Spleen (tissue), 11 donors: ENCODE measurements at regions not wholly inside any gene's neighbourhood (a gene's known extent, or its start where the extent isn't known, plus 50 kb on each side); places are given as distances from the start of the nearest gene placed in this dataset.
"Not testable (repeated sequence)": the region's sequence is repeated elsewhere in the genome, so short reads cannot be mapped to it uniquely, and the experiment has no call there.

Experiments used
- DNase-seq: peaks from one replicate; pipeline ENCODE4 v3.0.0-alpha.2; 2020
- H3K27ac ChIP-seq, 8 donors: fragments of 200-600 bp; sonication (generic) in 7 of 8; 1 replicate in 4 of 8; 2 replicates in 4 of 8; pipeline versions ENCODE4 v1.5.0 to v1.8.0; 2016 to 2021; ENCODE audit warnings: inconsistent platforms in 4 of 8, mild to moderate bottlenecking in 4 of 8, moderate library complexity in 1 of 8
- H3K27me3 ChIP-seq, 7 donors: fragments of 200-600 bp; sonication (generic) in 6 of 7; replicated peaks in 1 of 7; 1 replicate in 4 of 7; 2 replicates in 3 of 7; pipeline versions ENCODE4 v1.5.0 to v1.8.0; 2016 to 2021; ENCODE audit warnings: inconsistent platforms in 3 of 7, mild to moderate bottlenecking in 1 of 7
- H3K36me3 ChIP-seq, 6 donors: fragments of 200-600 bp; sonication (generic) in 5 of 6; 1 replicate in 4 of 6; 2 replicates in 2 of 6; pipeline versions ENCODE4 v1.5.0 to v1.8.0; 2016 to 2021; ENCODE audit warnings: inconsistent platforms in 2 of 6
- H3K4me1 ChIP-seq, 6 donors: fragments of 200-600 bp; sonication (generic) in 5 of 6; 1 replicate in 3 of 6; 2 replicates in 3 of 6; pipeline versions ENCODE4 v1.5.0 to v1.8.0; 2016 to 2021; ENCODE audit warnings: inconsistent platforms in 3 of 6
- H3K4me3 ChIP-seq, 8 donors: fragments of 200-600 bp; sonication (generic) in 7 of 8; 1 replicate in 4 of 8; 2 replicates in 4 of 8; pipeline versions ENCODE4 v1.5.0 to v1.8.0; 2016 to 2021; ENCODE audit warnings: inconsistent platforms in 4 of 8, mild to moderate bottlenecking in 4 of 8, moderate library complexity in 2 of 8
- H3K9me3 ChIP-seq, 8 donors: fragments of 200-600 bp; sonication (generic) in 7 of 8; 1 replicate in 4 of 8; 2 replicates in 4 of 8; pipeline versions ENCODE4 v1.5.0 to v1.8.0; 2016 to 2021; ENCODE audit warnings: inconsistent platforms in 4 of 8
- CTCF ChIP-seq, 11 experiments: fragments of 200-600 bp in 7 of 11; fragments of 450-650 bp in 4 of 11; sonication (generic) in 4 of 11; IDR thresholded peaks in 8 of 11; conservative IDR thresholded peaks in 3 of 11; 1 replicate in 7 of 11; 2 replicates in 4 of 11; pipeline versions ENCODE4 v1.4.0 to v1.8.0; 2016 to 2021; ENCODE audit warnings: antibody characterized with exemption in 11 of 11, inconsistent platforms in 4 of 11, mild to moderate bottlenecking in 1 of 11
- POLR2A ChIP-seq, 3 donors: fragments of 450-650 bp; IDR thresholded peaks; one replicate each; pipeline ENCODE4 v1.5.1; 2017; ENCODE audit warnings: antibody characterized with exemption in 3 of 3, mild to moderate bottlenecking in 1 of 3
- POLR2AphosphoS5 ChIP-seq, 3 donors: sonication (generic); formaldehyde crosslinking; IDR thresholded peaks; one replicate each; pipeline ENCODE4 v1.5.1; 2017; ENCODE audit warnings: antibody characterized with exemption in 3 of 3
- WGBS, 5 donors: extraction: QIAGEN DNeasy Blood & Tissue Kit in 3 of 5; methylation state at CpG; one replicate each; pipeline versions ENCODE4 v1.1.5 to v1.1.7; 2013 to 2018; 5-methylcytosine and 5-hydroxymethylcytosine counted together
- intact Hi-C: fragments of 100-400 bp; cut with DNase I; formaldehyde crosslinking; loops from one replicate; pipeline ENCODE4 v1.15.0; 2023; ENCODE audit warnings: low total_unique reads
- donor health status: healthy with polysubstance abuse.
- donor health status: DM: no; HTN: no; CAD: no; lungs with moderate emphysema.
- donor health status: DM: no; HTN: no; CAD: no.
- donor health status: Bipolar disorder and iron deficiency.
- donor health status: healthy.
- donor health status: DM: no; HTN: no; CAD: no.
- donor health status: DM: yes; HTN: yes; CAD: no.

- Histone ChIP-seq H3K9me3 (peaks cover 0 to 4% (median 0%) of the 10 kb centered on the region in 8 donors), H3K36me3 (no peaks in the 10 kb centered on the region), H3K4me1 (no peaks in the 10 kb centered on the region), H3K27me3 (no peaks in the 10 kb centered on the region), H3K27ac (no peak overlapping the region), H3K4me3 (no peak overlapping the region)
- TF ChIP-seq POLR2AphosphoS5 (IDR thresholded peaks at IDR 0.05) (no peak), CTCF (IDR thresholded peaks at IDR 0.05 in 8 of 11, conservative IDR thresholded peaks at IDR 0.05 in 3 of 11) (no peak), POLR2A (IDR thresholded peaks at IDR 0.05) (no peak)
- 57 to 78% (median 69%) methylated on average over 4 of the region's 4 CpGs for WGBS, 5 donors
- intact Hi-C loops: no loop called here
- DNase-seq: no peak
Observed at GRCh38 chr6:84635081-84635761, 129.2 kb downstream of the TBX18 start.

- 50 to 93% (median 75%) methylated on average over 1 of the region's 1 CpG for WGBS, 5 donors
- intact Hi-C loops: no loop called here
- Histone ChIP-seq H3K27ac (no peak overlapping the region), H3K36me3 (no peaks in the 10 kb centered on the region), H3K4me1 (no peaks in the 10 kb centered on the region), H3K4me3 (no peak overlapping the region), H3K9me3 (peaks cover 0 to 4% (median 0%) of the 10 kb centered on the region in 8 donors), H3K27me3 (no peaks in the 10 kb centered on the region)
- DNase-seq: no peak
- TF ChIP-seq POLR2AphosphoS5 (IDR thresholded peaks at IDR 0.05): no peak
Observed at GRCh38 chr6:84633771-84634170, 130.6 kb downstream of the TBX18 start.

- WGBS, 5 donors: 85 to 97% (median 90%) methylated on average over 11 to 14 of the region's 14 CpGs
- H3K9me3 ChIP-seq: peaks cover 0 to 11% (median 0%) of the 10 kb centered on the region in 8 donors
- H3K4me1 ChIP-seq, H3K27ac ChIP-seq, H3K4me3 ChIP-seq, intact Hi-C loops, H3K36me3 ChIP-seq, H3K27me3 ChIP-seq, DNase-seq: not testable (repeated sequence)
Observed at GRCh38 chr6:84626527-84626926, 137.9 kb downstream of the TBX18 start.

GRCh38 chr6:84625506-84625905 is 138.9 kb downstream of the TBX18 start:
- Histone ChIP-seq H3K27me3 (no peaks in the 10 kb centered on the region), H3K27ac (no peak overlapping the region)

More at GRCh38 chr6:84625506-84625905, 138.9 kb downstream of the TBX18 start:
- intact Hi-C loops: no loop called here
- Histone ChIP-seq H3K4me3 (no peak overlapping the region), H3K9me3 (peaks cover 0 to 15% (median 1%) of the 10 kb centered on the region in 8 donors), H3K36me3 (no peaks in the 10 kb centered on the region), H3K4me1 (no peaks in the 10 kb centered on the region)
- no peak for DNase-seq
- TF ChIP-seq CTCF (IDR thresholded peaks at IDR 0.05 in 8 of 11, conservative IDR thresholded peaks at IDR 0.05 in 3 of 11) (no peak), POLR2AphosphoS5 (IDR thresholded peaks at IDR 0.05) (no peak), POLR2A (IDR thresholded peaks at IDR 0.05) (no peak)
